H1 (cell line): ENCODE measurements at regions not wholly inside any gene's neighbourhood (a gene's known extent, or its start where the extent isn't known, plus 50 kb on each side); places are given as distances from the start of the nearest gene placed in this dataset.

Experiments
- CTCF ChIA-PET: fragments of 300-600 bp; sonication (Branson Sonifier 250); formaldehyde crosslinking; loops from one replicate; lab custom pipeline; 2021; ENCODE audit not compliant: partially characterized antibody; lab: Charles Lee
- POLR2A ChIA-PET: fragments of 300-600 bp; sonication (Branson Sonifier 250); formaldehyde crosslinking; loops from one replicate; lab custom pipeline; 2021; ENCODE audit warnings: inconsistent platforms; ENCODE audit not compliant: partially characterized antibody; lab: Charles Lee
- DNase-seq, 2 experiments: peaks; one replicate each; pipeline versions ENCODE4 v3.0.0 to v3.0.0-alpha.2; 2010 to 2022; ENCODE audit warnings: low spot score in 2 of 2, low read depth in 1 of 2, mixed read lengths in 1 of 2
- FAIRE-seq: peaks from 2 replicates; lab custom pipeline; 2011; peaks lifted over from hg19 to GRCh38; lab: Jason Lieb, UNC
- H2AFZ ChIP-seq: 2 replicates; pipeline ENCODE4 v1.8.1; 2012; ENCODE audit warnings: low read length, inconsistent platforms
- H2AK5ac ChIP-seq: 2 replicates; pipeline ENCODE4 v1.6.1; 2013; ENCODE audit warnings: low read depth, low read length
- H2BK120ac ChIP-seq: replicated peaks from 2 replicates; pipeline ENCODE3; 2013; ENCODE audit warnings: low read depth, low read length, inconsistent platforms
- H2BK12ac ChIP-seq: 2 replicates; pipeline ENCODE4 v1.6.1; 2013; ENCODE audit warnings: low read depth, low read length
- H2BK15ac ChIP-seq: 2 replicates; pipeline ENCODE4 v1.6.1; 2013; ENCODE audit warnings: low read length
- H2BK20ac ChIP-seq: 2 replicates; pipeline ENCODE4 v1.6.1; 2013; ENCODE audit warnings: low read length
- H2BK5ac ChIP-seq: 2 replicates; pipeline ENCODE4 v1.6.1; 2013; ENCODE audit warnings: low read depth, low read length
- H3K14ac ChIP-seq: 2 replicates; pipeline ENCODE4 v1.6.1; 2013; ENCODE audit warnings: inconsistent platforms; ENCODE audit not compliant: insufficient read length
- H3K18ac ChIP-seq: 2 replicates; pipeline ENCODE4 v1.6.1; 2013; ENCODE audit warnings: low read length; ENCODE audit errors: extremely low read depth
- H3K23ac ChIP-seq: 2 replicates; pipeline ENCODE4 v1.6.1; 2013; ENCODE audit warnings: inconsistent platforms; ENCODE audit not compliant: insufficient read length
- H3K23me2 ChIP-seq: 2 replicates; pipeline ENCODE4 v1.6.1; 2013; ENCODE audit warnings: low read depth, low read length
- H3K27ac ChIP-seq: 2 replicates; pipeline ENCODE4 v1.6.1; 2011; ENCODE audit warnings: low read depth, low read length, inconsistent platforms
- H3K27me3 ChIP-seq, 4 experiments: replicated peaks in 1 of 4; 1 replicate in 1 of 4; 2 replicates in 3 of 4; pipeline versions ENCODE4 v1.6.1 to v1.8.1; 2011 to 2013; ENCODE audit warnings: low read length in 3 of 4, mild to moderate bottlenecking in 3 of 4, inconsistent platforms in 2 of 4, mixed read lengths in 2 of 4, moderate library complexity in 1 of 4; ENCODE audit not compliant: control insufficient read depth in 3 of 4, insufficient read depth in 3 of 4; ENCODE audit errors: extremely low read depth in 1 of 4
- H3K36me3 ChIP-seq, 4 experiments: 2 replicates each; pipeline versions ENCODE4 v1.6.1 to v1.8.1; 2011 to 2013; ENCODE audit warnings: mild to moderate bottlenecking in 4 of 4, low read length in 3 of 4, moderate library complexity in 2 of 4, control low read depth in 1 of 4, inconsistent platforms in 1 of 4; ENCODE audit not compliant: insufficient read depth in 4 of 4, control insufficient read depth in 2 of 4
- H3K4ac ChIP-seq: replicated peaks from 2 replicates; pipeline ENCODE3; 2013; ENCODE audit warnings: low read length, low read depth, mixed read lengths, inconsistent platforms; ENCODE audit not compliant: insufficient read length
- H3K4me1 ChIP-seq, 4 experiments: replicated peaks in 1 of 4; 1 replicate in 1 of 4; 2 replicates in 3 of 4; pipeline versions ENCODE4 v1.6.1 to v1.8.1; 2011 to 2013; ENCODE audit warnings: low read length in 3 of 4, inconsistent platforms in 2 of 4, mixed read lengths in 1 of 4; ENCODE audit not compliant: insufficient read depth in 4 of 4, control insufficient read depth in 3 of 4
- H3K4me2 ChIP-seq, 2 experiments: 2 replicates each; pipeline versions ENCODE4 v1.6.1 to v1.8.1; 2011 to 2013; ENCODE audit warnings: low read depth in 2 of 2, low read length in 2 of 2, control low read depth in 1 of 2, inconsistent platforms in 1 of 2, mild to moderate bottlenecking in 1 of 2; ENCODE audit not compliant: insufficient read depth in 1 of 2
- H3K4me3 ChIP-seq, 4 experiments: fragments of 200-600, 300-600 bp in 1 of 4; sonication (generic), shearing (Covaris generic), sonication (Bioruptor Twin) in 1 of 4; 2 replicates each; pipeline versions ENCODE4 v1.5.1 to v1.8.1; 2011 to 2016; ENCODE audit warnings: low read length in 4 of 4, low read depth in 3 of 4, control low read depth in 2 of 4, inconsistent platforms in 2 of 4, mild to moderate bottlenecking in 2 of 4, mixed read lengths in 1 of 4, moderate library complexity in 1 of 4; ENCODE audit not compliant: insufficient read depth in 2 of 4; ENCODE audit errors: extremely low read depth in 1 of 4
- H3K56ac ChIP-seq: replicated peaks from 2 replicates; pipeline ENCODE3; 2013; ENCODE audit warnings: low read depth, mild to moderate bottlenecking, mixed read lengths, low read length, inconsistent platforms; ENCODE audit not compliant: insufficient read length
- H3K79me1 ChIP-seq: 2 replicates; pipeline ENCODE4 v1.6.1; 2013; ENCODE audit warnings: low read depth, low read length, control low read depth
- H3K79me2 ChIP-seq, 2 experiments: 2 replicates each; pipeline versions ENCODE4 v1.6.1 to v1.8.1; 2012 to 2013; ENCODE audit warnings: low read length in 2 of 2, mild to moderate bottlenecking in 2 of 2, inconsistent platforms in 1 of 2; ENCODE audit not compliant: insufficient read depth in 2 of 2, control insufficient read depth in 1 of 2
- H3K9ac ChIP-seq, 4 experiments: replicated peaks in 1 of 4; 1 replicate in 1 of 4; 2 replicates in 3 of 4; pipeline versions ENCODE4 v1.6.1 to v1.8.1; 2011 to 2013; ENCODE audit warnings: low read depth in 3 of 4, low read length in 3 of 4, control low read depth in 2 of 4, mild to moderate bottlenecking in 2 of 4, moderate library complexity in 2 of 4, inconsistent platforms in 1 of 4; ENCODE audit errors: extremely low read depth in 1 of 4
- H3K9me3 ChIP-seq, 2 experiments: 2 replicates each; pipeline versions ENCODE4 v1.6.1 to v1.8.1; 2012 to 2013; ENCODE audit warnings: mild to moderate bottlenecking in 2 of 2, moderate library complexity in 2 of 2, control low read depth in 1 of 2, inconsistent platforms in 1 of 2, low read depth in 1 of 2, low read length in 1 of 2, mixed read lengths in 1 of 2; ENCODE audit not compliant: insufficient read depth in 2 of 2
- H4K20me1 ChIP-seq, 2 experiments: replicated peaks in 1 of 2; 2 replicates each; pipeline versions ENCODE3 to v1.8.1; 2011 to 2013; ENCODE audit warnings: inconsistent platforms in 2 of 2, low read length in 2 of 2, mild to moderate bottlenecking in 1 of 2; ENCODE audit not compliant: insufficient read depth in 2 of 2, control insufficient read depth in 1 of 2
- H4K5ac ChIP-seq: 2 replicates; pipeline ENCODE4 v1.6.1; 2013; ENCODE audit warnings: low read length, low read depth, mixed read lengths, inconsistent platforms; ENCODE audit not compliant: insufficient read length
- H4K8ac ChIP-seq: 2 replicates; pipeline ENCODE4 v1.8.0; 2013; ENCODE audit warnings: mild to moderate bottlenecking, moderate library complexity, low read length, inconsistent platforms; ENCODE audit not compliant: insufficient read depth; ENCODE audit errors: extremely low read depth
- H4K91ac ChIP-seq: replicated peaks from 2 replicates; pipeline ENCODE3; 2013; ENCODE audit warnings: low read length, mixed read lengths, inconsistent platforms; ENCODE audit not compliant: insufficient read length
- BACH1 ChIP-seq: IDR thresholded peaks from 2 replicates; pipeline ENCODE4 v1.6.1; 2012; ENCODE audit warnings: low read length, improper control_type of control experiment
- CBX5 ChIP-seq: fragments of 300-800, 300-1000 bp; sonication (generic); IDR thresholded peaks from 2 replicates; pipeline ENCODE4 v1.7.1; 2016; ENCODE audit warnings: antibody characterized with exemption, low read length, low read depth
- JUN ChIP-seq: IDR thresholded peaks from 2 replicates; pipeline ENCODE4 v1.6.1; 2011; ENCODE audit warnings: low read depth, mild to moderate bottlenecking, improper control_type of control experiment, low read length
- JUND ChIP-seq: IDR thresholded peaks from 2 replicates; pipeline ENCODE4 v1.6.1; 2011; ENCODE audit warnings: mild to moderate bottlenecking, improper control_type of control experiment, low read length
- SAP30 ChIP-seq: fragments of 300-600 bp; sonication (generic); IDR thresholded peaks from 2 replicates; pipeline ENCODE4 v1.7.1; 2012; ENCODE audit warnings: low read length, moderate library complexity, mild to moderate bottlenecking, inconsistent platforms; ENCODE audit not compliant: insufficient read depth, insufficient replicate concordance
- TBP ChIP-seq: IDR thresholded peaks from 2 replicates; pipeline ENCODE4 v1.6.1; 2011; ENCODE audit warnings: low read depth, low read length, improper control_type of control experiment
- WGBS, 2 experiments: shearing (Covaris generic) in 1 of 2; methylation state at CpG; one replicate each; pipeline versions ENCODE4 v1.1.6 to v1.1.7; 2013 to 2015; ENCODE audit warnings: low lambda C conversion rate in 2 of 2, mixed read lengths in 2 of 2, inconsistent platforms in 1 of 2, low coverage in 1 of 2, missing lambda C conversion rate in 1 of 2; ENCODE audit not compliant: insufficient replicate concordance in 2 of 2, insufficient coverage in 1 of 2, insufficient read length in 1 of 2; ENCODE audit errors: extremely low coverage in 1 of 2, missing lambda C conversion rate in 1 of 2; 5-methylcytosine and 5-hydroxymethylcytosine counted together
- TF ChIP-seq, protein P1 (sequence below), 3 experiments: IDR thresholded peaks; 1 replicate in 2 of 3; 2 replicates in 1 of 3; pipeline versions ENCODE4 v1.5.1 to v1.6.1; 2011; ENCODE audit warnings: low read length in 3 of 3, mild to moderate bottlenecking in 3 of 3, inconsistent platforms in 2 of 3, low read depth in 1 of 3, moderate library complexity in 1 of 3; ENCODE audit not compliant: insufficient read depth in 1 of 3; ENCODE audit errors: control extremely low read depth in 1 of 3
- TF ChIP-seq, protein P2 (sequence below): IDR thresholded peaks from 2 replicates; pipeline ENCODE4 v1.6.1; 2012; ENCODE audit warnings: inconsistent platforms

DNA sequence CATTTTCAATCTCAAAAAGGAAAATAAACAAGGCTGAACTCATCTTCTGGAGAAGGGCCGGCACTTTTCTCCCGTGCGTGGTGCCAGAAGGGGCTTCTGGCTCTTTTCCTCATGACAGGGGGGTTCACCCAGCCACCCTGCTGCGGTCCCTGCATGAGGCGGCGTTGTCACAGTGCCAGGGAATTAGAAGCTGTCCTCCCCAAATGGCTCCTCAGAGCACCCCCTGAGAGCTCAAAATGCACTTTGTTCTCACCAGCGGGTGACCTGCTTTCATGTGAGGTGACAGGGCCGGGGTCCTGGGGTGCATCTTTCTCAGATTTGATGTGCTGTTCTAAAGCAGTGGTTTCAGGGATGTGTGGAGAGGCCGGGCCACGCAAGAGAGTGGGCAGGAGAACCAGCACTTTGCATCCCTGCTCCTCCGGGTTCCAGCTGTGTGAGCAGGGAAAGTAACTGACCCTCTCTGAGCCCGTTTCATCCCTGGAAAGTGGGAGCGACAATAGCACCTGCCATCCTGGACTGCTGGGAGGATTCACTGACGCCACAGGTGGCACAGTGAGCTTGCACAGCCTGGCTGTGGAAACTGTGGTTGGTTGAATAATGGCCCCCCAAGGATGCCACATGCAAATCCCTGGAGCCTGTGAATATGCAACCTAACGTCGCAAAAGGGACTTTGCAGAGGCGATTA lies 94.0 kb downstream of the FOXL1 start:
- POLR2A ChIA-PET = no interaction called here
- Histone ChIP-seq H3K27me3 (no peaks in the 10 kb centered on the region; a peak in 1 of 7 replicates), H3K27ac (no peak overlapping the region), H4K20me1 (no peaks in the 10 kb centered on the region), H3K4me1 (peaks cover 3 to 11% (median 5%) of the 10 kb centered on the region in 4 experiments; a peak in 5 of 7 replicates), H4K91ac (no peak overlapping the region), H3K9ac (no peak overlapping the region), H3K79me1 (no peaks in the 10 kb centered on the region), H2BK5ac (no peak overlapping the region), H2AFZ (no peak overlapping the region), H2AK5ac (no peak overlapping the region), H3K79me2 (no peaks in the 10 kb centered on the region), H2BK15ac (no peak overlapping the region), H2BK12ac (no peak overlapping the region), H3K4me3 (no peak overlapping the region), H3K14ac (no peak overlapping the region), H3K56ac (no peak overlapping the region), H3K18ac (no peak overlapping the region), H4K5ac (no peak overlapping the region), H3K23me2 (peaks cover 9% of the 10 kb centered on the region; the same call in 1 of the 2 replicates), H3K36me3 (no peaks in the 10 kb centered on the region), H3K4ac (no peak overlapping the region), H3K4me2 (no peak overlapping the region), H4K8ac (no peak overlapping the region), H3K9me3 (peaks cover 0 to 3% of the 10 kb centered on the region in 2 experiments; a peak in 1 of 4 replicates), H2BK120ac (no peak overlapping the region), H3K23ac (no peak overlapping the region), H2BK20ac (no peak overlapping the region)
- FAIRE-seq (no peak), DNase-seq (no peak)
- 89% methylated on average over 16 of the region's 17 CpGs; no CpG with 5 or more reads in 1 of the 2 experiments for WGBS, 2 experiments
- CTCF ChIA-PET = interaction anchor here (1.0 kb wide), 1 partner anchor 202 kb away, joined by 3 read pairs; no protein-coding TSS in a partner anchor
- TF ChIP-seq SAP30 = no peak
- TF ChIP-seq JUN = no peak
- no peak for TF ChIP-seq BACH1
- TF ChIP-seq TBP = no peak
- TF ChIP-seq, protein P1, sequence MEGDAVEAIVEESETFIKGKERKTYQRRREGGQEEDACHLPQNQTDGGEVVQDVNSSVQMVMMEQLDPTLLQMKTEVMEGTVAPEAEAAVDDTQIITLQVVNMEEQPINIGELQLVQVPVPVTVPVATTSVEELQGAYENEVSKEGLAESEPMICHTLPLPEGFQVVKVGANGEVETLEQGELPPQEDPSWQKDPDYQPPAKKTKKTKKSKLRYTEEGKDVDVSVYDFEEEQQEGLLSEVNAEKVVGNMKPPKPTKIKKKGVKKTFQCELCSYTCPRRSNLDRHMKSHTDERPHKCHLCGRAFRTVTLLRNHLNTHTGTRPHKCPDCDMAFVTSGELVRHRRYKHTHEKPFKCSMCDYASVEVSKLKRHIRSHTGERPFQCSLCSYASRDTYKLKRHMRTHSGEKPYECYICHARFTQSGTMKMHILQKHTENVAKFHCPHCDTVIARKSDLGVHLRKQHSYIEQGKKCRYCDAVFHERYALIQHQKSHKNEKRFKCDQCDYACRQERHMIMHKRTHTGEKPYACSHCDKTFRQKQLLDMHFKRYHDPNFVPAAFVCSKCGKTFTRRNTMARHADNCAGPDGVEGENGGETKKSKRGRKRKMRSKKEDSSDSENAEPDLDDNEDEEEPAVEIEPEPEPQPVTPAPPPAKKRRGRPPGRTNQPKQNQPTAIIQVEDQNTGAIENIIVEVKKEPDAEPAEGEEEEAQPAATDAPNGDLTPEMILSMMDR (IDR thresholded peaks at IDR 0.05; ENCODE audit: control extremely low read depth in 1 of 3, insufficient read depth in 1 of 3, low read depth in 1 of 3, low read length in 3 of 3) = no peak
- TF ChIP-seq JUND = no peak
- TF ChIP-seq CBX5 = no peak
- TF ChIP-seq, protein P2, sequence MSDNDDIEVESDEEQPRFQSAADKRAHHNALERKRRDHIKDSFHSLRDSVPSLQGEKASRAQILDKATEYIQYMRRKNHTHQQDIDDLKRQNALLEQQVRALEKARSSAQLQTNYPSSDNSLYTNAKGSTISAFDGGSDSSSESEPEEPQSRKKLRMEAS = no peak
